ENCODE measurements at regions not wholly inside any gene's neighbourhood (a gene's known extent, or its start where the extent isn't known, plus 50 kb on each side); places are given as distances from the start of the nearest gene placed in this dataset.

GRCh38 chr11:91694331-91694730 is 530.3 kb upstream of the FAT3 start:
- H3K27ac Mint-ChIP-seq: no peak overlapping the region
- ATAC-seq (no peak), DNase-seq (no peak)
- Histone ChIP-seq H3K4me3 (ENCODE audit: low read length) (no peak overlapping the region), H3K27me3 (ENCODE audit: control insufficient read depth, insufficient read depth, low read length) (no peaks in the 10 kb centered on the region), H3K9me3 (ENCODE audit: control insufficient read depth, insufficient read depth, low read length) (no peaks in the 10 kb centered on the region), H3K36me3 (ENCODE audit: control insufficient read depth, insufficient read depth, low read length) (no peaks in the 10 kb centered on the region), H3K4me1 (ENCODE audit: control insufficient read depth, insufficient read depth, low read length) (no peaks in the 10 kb centered on the region), H3K27ac (ENCODE audit: low read length) (no peak overlapping the region)
- H3K4me1 Mint-ChIP-seq: no peaks in the 10 kb centered on the region
- TF ChIP-seq, protein P1, sequence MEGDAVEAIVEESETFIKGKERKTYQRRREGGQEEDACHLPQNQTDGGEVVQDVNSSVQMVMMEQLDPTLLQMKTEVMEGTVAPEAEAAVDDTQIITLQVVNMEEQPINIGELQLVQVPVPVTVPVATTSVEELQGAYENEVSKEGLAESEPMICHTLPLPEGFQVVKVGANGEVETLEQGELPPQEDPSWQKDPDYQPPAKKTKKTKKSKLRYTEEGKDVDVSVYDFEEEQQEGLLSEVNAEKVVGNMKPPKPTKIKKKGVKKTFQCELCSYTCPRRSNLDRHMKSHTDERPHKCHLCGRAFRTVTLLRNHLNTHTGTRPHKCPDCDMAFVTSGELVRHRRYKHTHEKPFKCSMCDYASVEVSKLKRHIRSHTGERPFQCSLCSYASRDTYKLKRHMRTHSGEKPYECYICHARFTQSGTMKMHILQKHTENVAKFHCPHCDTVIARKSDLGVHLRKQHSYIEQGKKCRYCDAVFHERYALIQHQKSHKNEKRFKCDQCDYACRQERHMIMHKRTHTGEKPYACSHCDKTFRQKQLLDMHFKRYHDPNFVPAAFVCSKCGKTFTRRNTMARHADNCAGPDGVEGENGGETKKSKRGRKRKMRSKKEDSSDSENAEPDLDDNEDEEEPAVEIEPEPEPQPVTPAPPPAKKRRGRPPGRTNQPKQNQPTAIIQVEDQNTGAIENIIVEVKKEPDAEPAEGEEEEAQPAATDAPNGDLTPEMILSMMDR (IDR thresholded peaks at IDR 0.05): no peak
- H3K36me3 Mint-ChIP-seq: peaks cover 6% of the 10 kb centered on the region
- H3K4me3 Mint-ChIP-seq: no peak overlapping the region
- peaks cover 13 to 20% of the 10 kb centered on the region in 2 donors for H3K9me3 Mint-ChIP-seq
- H3K27me3 Mint-ChIP-seq (ENCODE audit: low read depth in 2 of 2): no peaks in the 10 kb centered on the region
- WGBS (ENCODE audit: insufficient coverage): 60% methylated on average over 1 of the region's 1 CpG
- intact Hi-C loops (cut with micrococcal nuclease): no loop called here

DNA sequence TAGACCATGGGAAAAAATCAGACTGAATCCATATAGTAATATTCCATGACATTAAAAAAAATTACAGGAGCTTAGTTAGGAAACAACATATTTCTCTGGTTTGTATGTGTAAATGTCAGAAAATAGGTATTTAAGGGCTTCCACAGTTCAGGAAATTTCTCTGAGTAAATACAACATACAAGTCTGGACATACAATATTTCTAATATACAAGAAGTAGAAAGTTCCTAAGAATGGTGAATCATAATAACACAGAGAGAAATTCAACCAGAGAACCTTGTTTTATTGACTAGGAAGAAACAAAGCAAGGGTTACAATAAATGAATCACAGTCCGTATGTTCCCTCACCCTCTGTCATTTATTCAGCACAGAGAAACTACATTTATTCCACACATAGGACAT is 532.7 kb upstream of the FAT3 start:
- intact Hi-C loops (cut with micrococcal nuclease): no loop called here
- DNase-seq: no peak
- Histone ChIP-seq H3K4me3 (ENCODE audit: low read length) (no peak overlapping the region), H3K27me3 (ENCODE audit: control insufficient read depth, insufficient read depth, low read length) (no peaks in the 10 kb centered on the region), H3K4me1 (ENCODE audit: control insufficient read depth, insufficient read depth, low read length) (no peaks in the 10 kb centered on the region), H3K9me3 (ENCODE audit: control insufficient read depth, insufficient read depth, low read length) (no peaks in the 10 kb centered on the region), H3K36me3 (ENCODE audit: control insufficient read depth, insufficient read depth, low read length) (no peaks in the 10 kb centered on the region), H3K27ac (ENCODE audit: low read length) (no peak overlapping the region)
- no peak overlapping the region for H3K27ac Mint-ChIP-seq
- no peaks in the 10 kb centered on the region for H3K36me3 Mint-ChIP-seq
- WGBS (ENCODE audit: insufficient coverage): 100% methylated on average over 1 of the region's 1 CpG
- peaks cover 13 to 25% of the 10 kb centered on the region in 2 donors for H3K9me3 Mint-ChIP-seq
- H3K4me1 Mint-ChIP-seq: no peaks in the 10 kb centered on the region
- TF ChIP-seq, protein P1 (IDR thresholded peaks at IDR 0.05): no peak
- ATAC-seq: no peak
- no peak overlapping the region for H3K4me3 Mint-ChIP-seq
- no peaks in the 10 kb centered on the region for H3K27me3 Mint-ChIP-seq (ENCODE audit: low read depth in 2 of 2)

GRCh38 chr11:91688672-91689071 is 535.9 kb upstream of the FAT3 start:
- ATAC-seq (no peak), DNase-seq (no peak)
- H3K27ac ChIP-seq (ENCODE audit: low read length): no peak overlapping the region
- peaks cover 10 to 22% of the 10 kb centered on the region in 2 donors for H3K9me3 Mint-ChIP-seq
- H3K27ac Mint-ChIP-seq: no peak overlapping the region
- H3K4me3 ChIP-seq (ENCODE audit: low read length): no peak overlapping the region
- no CpG with 5 or more reads among the region's 1 CpG for WGBS (ENCODE audit: insufficient coverage)
- no peaks in the 10 kb centered on the region for H3K27me3 Mint-ChIP-seq (ENCODE audit: low read depth in 2 of 2)
- no peaks in the 10 kb centered on the region for H3K9me3 ChIP-seq (ENCODE audit: control insufficient read depth, insufficient read depth, low read length)
- H3K36me3 Mint-ChIP-seq: no peaks in the 10 kb centered on the region
- H3K4me1 Mint-ChIP-seq: no peaks in the 10 kb centered on the region
- TF ChIP-seq, protein P1 (IDR thresholded peaks at IDR 0.05): no peak
- no peak overlapping the region for H3K4me3 Mint-ChIP-seq
- intact Hi-C loops (cut with micrococcal nuclease): no loop called here
- H3K27me3 ChIP-seq (ENCODE audit: control insufficient read depth, insufficient read depth, low read length): no peaks in the 10 kb centered on the region
- no peaks in the 10 kb centered on the region for H3K36me3 ChIP-seq (ENCODE audit: control insufficient read depth, insufficient read depth, low read length)
- H3K4me1 ChIP-seq (ENCODE audit: control insufficient read depth, insufficient read depth, low read length): no peaks in the 10 kb centered on the region

- H3K4me1 Mint-ChIP-seq: no peaks in the 10 kb centered on the region
- Histone ChIP-seq H3K9me3 (ENCODE audit: control insufficient read depth, insufficient read depth, low read length) (no peaks in the 10 kb centered on the region), H3K4me3 (ENCODE audit: low read length) (no peak overlapping the region), H3K4me1 (ENCODE audit: control insufficient read depth, insufficient read depth, low read length) (no peaks in the 10 kb centered on the region), H3K36me3 (ENCODE audit: control insufficient read depth, insufficient read depth, low read length) (no peaks in the 10 kb centered on the region), H3K27me3 (ENCODE audit: control insufficient read depth, insufficient read depth, low read length) (no peaks in the 10 kb centered on the region), H3K27ac (ENCODE audit: low read length) (no peak overlapping the region)
- intact Hi-C loops (cut with micrococcal nuclease): no loop called here
- DNase-seq: no peak
- ATAC-seq: no peak
- 77% methylated on average over 1 of the region's 1 CpG for WGBS (ENCODE audit: insufficient coverage)
- peaks cover 7 to 16% of the 10 kb centered on the region in 2 donors for H3K9me3 Mint-ChIP-seq
- no peak overlapping the region for H3K27ac Mint-ChIP-seq
- H3K4me3 Mint-ChIP-seq: no peak overlapping the region
- no peaks in the 10 kb centered on the region for H3K27me3 Mint-ChIP-seq (ENCODE audit: low read depth in 2 of 2)
- no peaks in the 10 kb centered on the region for H3K36me3 Mint-ChIP-seq
- TF ChIP-seq, protein P1 (IDR thresholded peaks at IDR 0.05): no peak
Measured at GRCh38 chr11:91686700-91687099, 537.9 kb upstream of the FAT3 start.

All from natural killer cell (primary cell).